Activated CD4-positive, alpha-beta memory T cell treated with anti-CD3 and anti-CD28 coated beads for 36 hours (primary cell): ENCODE measurements at regions not wholly inside any gene's neighbourhood (a gene's known extent, or its start where the extent isn't known, plus 50 kb on each side); places are given as distances from the start of the nearest gene placed in this dataset.

Source experiments
- CTCF ChIA-PET: fragments of 350-600 bp; sonication (Branson Sonifier 250); formaldehyde crosslinking; loops from one replicate; lab custom pipeline; 2021; ENCODE audit warnings: antibody characterized with exemption, inconsistent platforms; lab: Charles Lee
- POLR2A ChIA-PET: fragments of 350-600 bp; sonication (Branson Sonifier 250); formaldehyde crosslinking; loops from one replicate; lab custom pipeline; 2021; ENCODE audit warnings: antibody characterized with exemption; lab: Charles Lee
- DNase-seq: peaks from one replicate; pipeline ENCODE4 v3.0.0-alpha.2; 2020
- H3K27ac Mint-ChIP-seq: one replicate; pipeline ENCODE4 v1.8.0; 2021; ENCODE audit warnings: mixed read lengths
- H3K27me3 Mint-ChIP-seq: one replicate; pipeline ENCODE4 v1.8.0; 2021; ENCODE audit warnings: mixed read lengths
- H3K36me3 Mint-ChIP-seq: one replicate; pipeline ENCODE4 v1.8.0; 2021; ENCODE audit warnings: mixed read lengths
- H3K4me1 Mint-ChIP-seq: one replicate; pipeline ENCODE4 v1.8.0; 2021; ENCODE audit warnings: low read depth, mixed read lengths
- H3K4me3 Mint-ChIP-seq: one replicate; pipeline ENCODE4 v1.8.0; 2021; ENCODE audit warnings: mild to moderate bottlenecking, mixed read lengths
- H3K9me3 Mint-ChIP-seq: one replicate; pipeline ENCODE4 v1.8.0; 2021; ENCODE audit warnings: mixed read lengths
- intact Hi-C: fragments of 100-400 bp; cut with micrococcal nuclease; formaldehyde crosslinking; loops from one replicate; pipeline ENCODE4 v1.15.1; 2023

DNA sequence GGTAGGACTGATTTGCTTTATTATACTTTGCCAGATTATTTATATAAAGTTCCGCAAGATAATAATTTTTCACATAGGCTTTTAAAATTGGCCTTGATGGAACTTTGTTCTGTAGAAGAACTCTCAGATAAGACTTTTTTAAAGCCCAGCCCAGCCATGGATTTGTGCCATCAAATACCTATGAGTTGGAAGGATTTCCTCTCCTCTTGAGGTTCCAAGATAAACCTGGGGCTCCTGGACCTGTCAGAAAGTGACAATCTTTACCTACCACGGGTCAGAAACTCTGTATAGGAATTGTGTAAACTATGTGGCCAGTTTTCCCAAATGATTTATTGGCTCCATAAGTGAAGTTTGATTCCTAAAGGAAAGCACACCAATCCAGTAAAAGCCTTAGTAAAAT is 271.9 kb upstream of the GRID2 start:
- H3K9me3 Mint-ChIP-seq = peaks cover 5% of the 10 kb centered on the region
- no peaks in the 10 kb centered on the region for H3K36me3 Mint-ChIP-seq
- intact Hi-C loops = no loop called here
- H3K27me3 Mint-ChIP-seq = no peaks in the 10 kb centered on the region
- ChIA-PET CTCF (no interaction called here), POLR2A (no interaction called here)
- H3K4me3 Mint-ChIP-seq = no peak overlapping the region
- DNase-seq = no peak
- H3K4me1 Mint-ChIP-seq = no peaks in the 10 kb centered on the region
- no peak overlapping the region for H3K27ac Mint-ChIP-seq

DNA sequence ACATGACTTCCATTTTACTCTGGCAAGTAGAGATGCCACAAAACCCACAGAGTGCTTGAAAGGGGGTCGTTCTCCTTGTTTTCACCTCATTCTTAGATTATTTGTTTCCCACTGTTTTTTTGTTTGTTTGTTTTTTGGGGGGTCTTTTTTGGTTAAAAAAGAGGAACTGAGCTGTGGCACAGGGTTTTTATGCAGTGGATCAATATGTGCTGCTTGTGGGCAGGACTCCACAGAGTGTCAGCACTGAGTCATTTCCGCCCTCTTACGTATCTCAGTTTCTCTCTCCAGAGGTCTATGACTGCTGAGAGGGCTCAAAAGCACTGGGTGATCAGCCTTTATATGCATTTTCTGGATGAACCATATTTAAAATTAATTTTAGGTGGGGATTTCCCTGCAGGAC is 268.1 kb upstream of the GRID2 start:
- Mint-ChIP-seq H3K9me3 (peaks cover 16% of the 10 kb centered on the region), H3K36me3 (no peaks in the 10 kb centered on the region), H3K4me1 (no peaks in the 10 kb centered on the region), H3K27ac (no peak overlapping the region), H3K27me3 (no peaks in the 10 kb centered on the region), H3K4me3 (no peak overlapping the region)
- CTCF ChIA-PET = no interaction called here
- no peak for DNase-seq
- intact Hi-C loops = no loop called here
- POLR2A ChIA-PET = no interaction called here

DNA sequence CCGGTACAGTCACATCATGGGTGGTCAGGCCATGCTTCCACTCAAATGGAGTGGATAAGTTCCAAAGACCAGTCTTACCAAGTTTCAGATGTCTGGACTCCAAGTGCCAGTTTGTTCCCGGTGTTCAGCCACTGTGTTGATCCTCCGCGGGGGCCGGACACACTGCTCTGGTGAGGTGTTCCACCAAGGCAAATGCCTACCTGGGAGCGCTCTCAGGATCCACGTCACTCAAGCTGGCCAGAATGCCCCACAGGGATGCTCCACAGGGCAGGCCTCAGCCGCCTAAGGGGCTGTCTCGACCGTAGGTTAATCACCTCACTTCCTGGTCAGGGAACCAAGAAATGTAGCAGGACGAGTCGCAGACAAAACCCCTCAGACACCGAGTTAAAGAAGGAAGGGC is 258.0 kb upstream of the GRID2 start:
- no peak overlapping the region for H3K4me3 Mint-ChIP-seq
- DNase-seq = no peak
- H3K9me3 Mint-ChIP-seq = peaks cover 5% of the 10 kb centered on the region
- no peaks in the 10 kb centered on the region for H3K27me3 Mint-ChIP-seq
- intact Hi-C loops = no loop called here
- no peak overlapping the region for H3K27ac Mint-ChIP-seq
- ChIA-PET POLR2A (no interaction called here), CTCF (no interaction called here)
- H3K36me3 Mint-ChIP-seq = no peaks in the 10 kb centered on the region
- no peaks in the 10 kb centered on the region for H3K4me1 Mint-ChIP-seq

DNA sequence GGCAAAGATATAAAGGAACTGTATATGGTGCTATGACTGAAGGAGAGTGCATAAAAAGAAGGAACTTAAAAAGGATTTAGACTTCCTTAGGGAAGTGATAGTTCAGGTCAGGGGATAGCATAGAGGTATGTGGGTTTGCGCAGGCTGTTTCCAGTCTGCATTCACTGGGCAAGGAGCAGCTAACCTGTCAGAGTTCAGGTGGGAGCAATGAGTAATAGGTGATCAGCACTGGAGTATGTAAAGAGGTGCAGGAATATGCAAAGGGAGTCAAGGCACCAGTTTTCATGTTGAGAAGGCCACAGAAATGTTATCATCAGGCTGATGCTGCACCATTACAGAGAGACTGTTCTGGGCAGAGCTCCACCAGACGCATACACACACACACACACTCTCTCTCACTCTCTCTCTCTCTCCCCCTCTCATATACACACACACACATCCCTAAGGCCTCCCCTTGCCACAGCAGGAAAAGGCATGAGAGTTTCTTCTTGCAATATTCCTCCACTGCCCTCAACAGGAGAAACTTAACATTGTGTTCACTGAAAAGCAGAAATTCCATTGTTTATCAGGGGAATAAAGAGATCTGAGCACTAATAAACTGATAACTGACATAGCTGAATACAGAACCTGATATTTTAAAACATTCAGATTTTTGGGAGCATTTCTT is 256.4 kb upstream of the GRID2 start:
- Mint-ChIP-seq H3K27ac (no peak overlapping the region), H3K4me1 (no peaks in the 10 kb centered on the region), H3K27me3 (no peaks in the 10 kb centered on the region), H3K4me3 (no peak overlapping the region), H3K36me3 (no peaks in the 10 kb centered on the region), H3K9me3 (peaks cover 6% of the 10 kb centered on the region)
- intact Hi-C loops = no loop called here
- POLR2A ChIA-PET = no interaction called here
- DNase-seq = no peak
- CTCF ChIA-PET = no interaction called here

DNA sequence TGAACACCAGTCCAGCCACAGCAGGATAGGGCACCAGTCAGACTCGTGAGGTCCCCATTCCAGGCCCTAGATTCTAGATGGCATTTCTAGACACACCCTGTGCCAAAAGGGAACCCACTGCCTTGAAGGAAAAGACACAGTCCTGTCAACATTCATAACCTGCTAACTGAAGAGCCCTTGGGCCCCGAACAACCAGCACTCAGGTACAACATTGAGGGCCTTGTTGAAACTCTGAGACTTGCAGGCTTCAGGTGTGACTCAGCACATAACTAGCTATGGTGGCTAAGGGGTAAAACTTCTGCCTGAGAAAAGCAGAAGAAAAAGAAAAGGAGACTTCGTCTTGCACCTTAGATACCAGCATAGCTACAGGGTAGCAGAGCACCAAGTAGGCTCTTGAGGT is 252.9 kb upstream of the GRID2 start:
- Mint-ChIP-seq H3K27ac (no peak overlapping the region), H3K4me3 (no peak overlapping the region)

DNA sequence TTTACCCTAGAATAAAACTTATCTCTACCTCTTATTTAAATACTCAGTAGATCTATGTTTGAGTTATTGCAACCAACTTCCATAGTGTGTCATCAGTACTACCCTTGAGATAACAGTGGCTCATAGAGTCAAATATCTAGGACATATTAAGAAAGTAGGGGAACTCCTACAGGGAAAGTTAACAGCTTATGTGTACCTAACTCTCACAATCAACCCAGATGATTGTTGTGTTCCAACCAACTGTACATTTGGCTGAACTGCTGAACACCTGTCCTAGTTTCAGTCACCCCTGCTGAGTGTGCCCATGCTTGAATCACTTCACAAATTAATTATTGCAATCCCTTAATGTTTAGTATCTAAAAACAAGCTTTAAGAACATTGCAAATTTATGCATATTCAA is 244.2 kb upstream of the GRID2 start:
- H3K4me3 Mint-ChIP-seq = no peak overlapping the region
- no peaks in the 10 kb centered on the region for H3K36me3 Mint-ChIP-seq
- ChIA-PET POLR2A (no interaction called here), CTCF (no interaction called here)
- intact Hi-C loops = no loop called here
- no peak for DNase-seq
- H3K9me3 Mint-ChIP-seq = peaks cover 6% of the 10 kb centered on the region
- H3K4me1 Mint-ChIP-seq = no peaks in the 10 kb centered on the region
- no peaks in the 10 kb centered on the region for H3K27me3 Mint-ChIP-seq
- H3K27ac Mint-ChIP-seq = no peak overlapping the region

More for the DNA sequence above, 252.9 kb upstream of the GRID2 start:
- ChIA-PET CTCF (no interaction called here), POLR2A (no interaction called here)
- Mint-ChIP-seq H3K4me1 (no peaks in the 10 kb centered on the region), H3K9me3 (peaks cover 15% of the 10 kb centered on the region), H3K36me3 (no peaks in the 10 kb centered on the region), H3K27me3 (no peaks in the 10 kb centered on the region)
- intact Hi-C loops = no loop called here
- DNase-seq = no peak

DNA sequence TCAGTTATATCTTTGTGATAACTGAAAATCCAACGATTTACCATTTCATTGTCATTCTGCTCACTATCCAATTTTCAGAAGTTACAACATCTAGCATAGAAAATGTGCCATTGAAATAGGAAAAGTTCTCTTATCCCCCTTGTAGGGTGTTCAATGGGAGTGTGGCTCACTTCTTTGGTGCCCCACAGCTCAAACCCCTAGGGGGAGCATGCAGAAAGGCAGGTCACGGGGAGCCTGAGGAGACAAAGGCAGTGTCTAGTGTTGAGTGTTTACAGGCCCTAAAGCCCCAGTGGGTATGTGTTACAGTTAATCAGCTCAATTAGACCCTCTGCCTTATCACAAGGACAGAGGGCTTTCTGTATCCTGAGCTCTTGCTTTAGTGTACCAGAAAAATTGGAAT is 243.4 kb upstream of the GRID2 start:
- Mint-ChIP-seq H3K36me3 (no peaks in the 10 kb centered on the region), H3K27ac (no peak overlapping the region), H3K27me3 (no peaks in the 10 kb centered on the region), H3K4me1 (no peaks in the 10 kb centered on the region), H3K9me3 (peaks cover 6% of the 10 kb centered on the region), H3K4me3 (no peak overlapping the region)
- intact Hi-C loops = no loop called here
- ChIA-PET POLR2A (no interaction called here), CTCF (no interaction called here)
- DNase-seq = no peak

DNA sequence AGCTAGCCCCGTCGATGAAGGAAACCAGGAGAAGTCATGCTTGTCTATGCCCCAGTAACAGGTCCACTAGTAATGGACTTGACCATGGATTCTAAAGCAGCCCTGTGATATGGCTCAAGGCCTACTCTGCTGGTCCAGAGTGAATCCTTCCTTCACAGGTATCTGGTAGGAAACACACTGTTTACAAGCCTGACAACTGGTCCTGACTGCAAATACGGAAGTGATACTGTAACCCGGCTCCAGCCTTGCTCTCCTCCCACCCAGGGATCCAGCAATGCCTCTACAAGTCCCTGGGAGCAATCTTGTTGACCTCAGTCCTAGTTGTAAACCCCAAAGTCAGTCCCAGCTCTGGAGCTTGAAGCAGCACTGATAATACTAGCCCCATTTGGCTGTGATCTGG is 239.2 kb upstream of the GRID2 start:
- ChIA-PET CTCF (no interaction called here), POLR2A (no interaction called here)
- Mint-ChIP-seq H3K4me1 (no peaks in the 10 kb centered on the region), H3K27me3 (no peaks in the 10 kb centered on the region), H3K27ac (no peak overlapping the region), H3K9me3 (peaks cover 6% of the 10 kb centered on the region), H3K4me3 (no peak overlapping the region), H3K36me3 (no peaks in the 10 kb centered on the region)
- intact Hi-C loops = no loop called here
- DNase-seq = no peak

DNA sequence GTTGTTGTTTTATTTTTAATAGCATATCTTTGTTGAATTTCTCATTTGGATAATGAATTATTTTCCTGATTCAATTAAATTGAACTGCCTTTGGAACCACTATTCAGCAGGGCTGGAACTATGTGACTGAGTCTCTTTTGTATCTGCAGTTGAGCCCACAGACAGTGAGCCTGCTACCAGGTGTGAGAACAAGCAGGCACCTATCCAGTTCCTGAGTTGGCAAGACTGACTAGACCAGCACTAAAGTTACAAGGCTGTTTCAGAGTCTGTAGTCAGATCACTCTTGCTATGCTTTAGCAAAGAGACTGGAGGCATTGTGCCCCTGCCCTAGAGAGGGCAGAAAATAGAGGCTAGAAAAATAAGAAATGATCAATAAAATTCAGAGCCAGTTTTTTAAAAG is 237.3 kb upstream of the GRID2 start:
- Mint-ChIP-seq H3K36me3 (no peaks in the 10 kb centered on the region), H3K4me1 (no peaks in the 10 kb centered on the region), H3K4me3 (no peak overlapping the region), H3K27ac (no peak overlapping the region), H3K9me3 (peaks cover 20% of the 10 kb centered on the region), H3K27me3 (no peaks in the 10 kb centered on the region)
- intact Hi-C loops = no loop called here
- CTCF ChIA-PET = no interaction called here
- POLR2A ChIA-PET = no interaction called here
- no peak for DNase-seq

DNA sequence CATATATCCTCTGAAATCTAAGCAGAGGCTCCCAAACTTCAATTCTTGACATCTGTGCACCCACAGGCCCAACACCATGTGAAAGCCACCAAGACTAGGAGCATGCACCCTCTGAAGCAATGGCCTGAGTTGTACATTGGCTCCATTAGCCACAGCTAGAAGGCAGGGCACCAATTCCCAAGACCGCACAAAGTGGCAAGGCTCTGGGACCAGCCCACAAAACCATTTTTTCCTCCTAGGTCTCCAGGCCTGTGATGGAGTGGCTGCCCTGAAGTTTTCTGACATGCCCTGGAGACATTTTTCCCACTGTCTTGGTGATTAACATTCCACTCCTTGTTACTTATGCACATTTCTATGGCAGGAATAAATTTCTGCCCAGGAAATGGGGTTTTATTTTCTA is 232.2 kb upstream of the GRID2 start:
- no peak for DNase-seq
- H3K4me1 Mint-ChIP-seq = no peaks in the 10 kb centered on the region
- H3K27ac Mint-ChIP-seq = no peak overlapping the region
- peaks cover 33% of the 10 kb centered on the region for H3K9me3 Mint-ChIP-seq
- ChIA-PET CTCF (no interaction called here), POLR2A (no interaction called here)
- intact Hi-C loops = no loop called here
- no peaks in the 10 kb centered on the region for H3K27me3 Mint-ChIP-seq
- H3K4me3 Mint-ChIP-seq = no peak overlapping the region
- no peaks in the 10 kb centered on the region for H3K36me3 Mint-ChIP-seq

DNA sequence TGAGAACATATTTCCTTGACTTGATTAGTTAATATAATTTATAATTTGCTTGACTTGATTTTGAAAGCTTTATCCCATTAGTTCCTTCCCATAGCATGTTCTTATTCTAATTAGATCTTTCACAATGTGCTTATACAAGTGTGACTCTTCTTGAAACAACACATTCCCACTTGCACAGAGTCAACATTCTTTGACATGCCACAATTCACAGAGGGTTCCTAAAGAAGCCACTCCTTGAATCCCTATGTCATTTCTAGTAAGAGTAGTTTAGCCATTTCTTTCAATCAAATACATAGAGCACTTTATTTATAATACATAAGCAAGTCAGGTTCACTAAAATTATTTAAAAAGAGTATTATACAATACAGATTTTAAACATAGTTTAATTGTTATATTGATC is 228.9 kb upstream of the GRID2 start:
- ChIA-PET POLR2A (no interaction called here), CTCF (no interaction called here)
- Mint-ChIP-seq H3K4me3 (no peak overlapping the region), H3K4me1 (no peaks in the 10 kb centered on the region), H3K27ac (no peak overlapping the region), H3K36me3 (no peaks in the 10 kb centered on the region), H3K9me3 (peaks cover 27% of the 10 kb centered on the region), H3K27me3 (no peaks in the 10 kb centered on the region)
- intact Hi-C loops = no loop called here
- no peak for DNase-seq

DNA sequence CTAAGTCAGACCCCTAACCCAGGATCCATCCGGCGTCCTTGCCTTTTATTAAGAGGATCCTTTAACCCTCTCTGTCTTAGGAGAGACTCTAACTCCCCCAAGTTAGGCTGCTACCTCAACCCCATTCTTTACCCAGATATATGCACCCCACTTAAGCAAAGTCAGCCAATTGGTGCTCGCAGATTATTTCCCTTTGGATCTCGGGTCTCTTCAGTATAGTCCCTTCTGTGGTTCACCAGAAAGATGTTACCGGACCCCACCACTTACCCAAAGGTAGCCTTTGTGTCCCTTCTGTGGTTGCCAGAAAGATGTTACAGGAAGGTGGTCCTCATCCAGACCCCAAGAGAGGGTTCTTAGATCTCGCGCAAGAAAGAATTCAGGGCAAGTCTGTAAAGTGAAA is 212.9 kb upstream of the GRID2 start:
- Mint-ChIP-seq H3K36me3 (no peaks in the 10 kb centered on the region), H3K4me1 (no peaks in the 10 kb centered on the region), H3K27me3 (no peaks in the 10 kb centered on the region), H3K4me3 (no peak overlapping the region), H3K27ac (no peak overlapping the region), H3K9me3 (peaks cover 12% of the 10 kb centered on the region)
- intact Hi-C loops = no loop called here
- no peak for DNase-seq
- ChIA-PET POLR2A (no interaction called here), CTCF (no interaction called here)

DNA sequence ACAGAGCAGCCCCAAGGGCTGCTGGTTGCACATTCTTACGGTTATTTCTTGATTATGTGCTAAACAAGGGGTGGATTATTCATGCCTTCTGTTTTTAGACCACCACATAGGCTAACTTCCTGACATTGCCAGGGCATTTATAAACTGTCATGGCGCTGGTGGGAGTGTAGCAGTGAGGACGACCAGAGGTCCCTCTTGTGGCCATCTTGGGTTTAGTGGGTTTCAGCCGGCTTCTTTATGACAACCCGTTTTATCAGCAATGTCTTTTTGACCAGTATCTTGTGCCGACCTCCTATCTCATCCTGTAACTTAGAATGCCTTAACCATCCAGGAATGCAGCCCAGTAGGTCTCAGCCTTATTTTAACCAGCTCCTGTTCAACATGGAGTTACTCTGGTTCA is 212.4 kb upstream of the GRID2 start:
- no peaks in the 10 kb centered on the region for H3K36me3 Mint-ChIP-seq
- CTCF ChIA-PET = no interaction called here

More for the DNA sequence above, 212.4 kb upstream of the GRID2 start:
- intact Hi-C loops = no loop called here
- POLR2A ChIA-PET = no interaction called here
- Mint-ChIP-seq H3K27ac (no peak overlapping the region), H3K4me1 (no peaks in the 10 kb centered on the region), H3K9me3 (peaks cover 12% of the 10 kb centered on the region), H3K27me3 (no peaks in the 10 kb centered on the region), H3K4me3 (no peak overlapping the region)
- no peak for DNase-seq
